BLaER1 treated with 17β-estradiol and CSF1 and Interleukin-3, amounts not matched to agents 10 nM and 100 nM (cell line): ENCODE measurements at regions not wholly inside any gene's neighbourhood (a gene's known extent, or its start where the extent isn't known, plus 50 kb on each side); places are given as distances from the start of the nearest gene placed in this dataset.
A peak's percentile ranks its signal among the peaks of the same experiment; 100 is the strongest.

ENCODE experiments used
- H3K27ac ChIP-seq, 11 experiments: shearing (Covaris generic); formaldehyde crosslinking; 2 replicates each; pipeline ENCODE4 v1.8.1; 2022
- H3K27me3 ChIP-seq, 11 experiments: shearing (Covaris generic); formaldehyde crosslinking; 2 replicates each; pipeline ENCODE4 v1.8.1; 2022
- H3K36me3 ChIP-seq, 11 experiments: shearing (Covaris generic); formaldehyde crosslinking; 2 replicates each; pipeline ENCODE4 v1.8.1; 2022
- H3K4me1 ChIP-seq, 10 experiments: shearing (Covaris generic); formaldehyde crosslinking; 2 replicates each; pipeline ENCODE4 v1.8.1; 2022
- H3K4me2 ChIP-seq, 11 experiments: shearing (Covaris generic); formaldehyde crosslinking; 2 replicates each; pipeline ENCODE4 v1.8.1; 2022
- H3K4me3 ChIP-seq, 10 experiments: shearing (Covaris generic); formaldehyde crosslinking; 2 replicates each; pipeline ENCODE4 v1.8.1; 2022
- H3K9ac ChIP-seq, 11 experiments: shearing (Covaris generic); formaldehyde crosslinking; 2 replicates each; pipeline ENCODE4 v1.8.1; 2022
- H3K9me3 ChIP-seq, 11 experiments: shearing (Covaris generic); formaldehyde crosslinking; replicated peaks in 1 of 11; 2 replicates each; pipeline ENCODE4 v1.8.1; 2022
- H4K20me1 ChIP-seq, 11 experiments: shearing (Covaris generic); formaldehyde crosslinking; 2 replicates each; pipeline ENCODE4 v1.8.1; 2022
- Cebpa-rat ChIP-seq, 11 experiments: shearing (Covaris generic); IDR thresholded peaks; 2 replicates each; pipeline ENCODE4 v1.8.1; 2022

GRCh38 chr12:28766398-28766797 lies 382.7 kb upstream of the FAR2 start:
- 0 out of 20 replicates have a peak, but pooled peaks cover 0 to 3% (median 0%) of the 10 kb centered on the region in 10 experiments for H3K4me1 ChIP-seq
- H3K36me3 ChIP-seq, result no peaks in the 10 kb centered on the region
- no peak overlapping the region for H3K27ac ChIP-seq
- H3K4me2 ChIP-seq, result no peak overlapping the region
- H3K27me3 ChIP-seq, result no peaks in the 10 kb centered on the region
- no peaks in the 10 kb centered on the region for H3K9me3 ChIP-seq
- TF ChIP-seq Cebpa-rat (IDR thresholded peaks at IDR 0.05), result no peak
- no peak overlapping the region for H3K4me3 ChIP-seq
- H3K9ac ChIP-seq, result no peak overlapping the region
- no peaks in the 10 kb centered on the region for H4K20me1 ChIP-seq

DNA sequence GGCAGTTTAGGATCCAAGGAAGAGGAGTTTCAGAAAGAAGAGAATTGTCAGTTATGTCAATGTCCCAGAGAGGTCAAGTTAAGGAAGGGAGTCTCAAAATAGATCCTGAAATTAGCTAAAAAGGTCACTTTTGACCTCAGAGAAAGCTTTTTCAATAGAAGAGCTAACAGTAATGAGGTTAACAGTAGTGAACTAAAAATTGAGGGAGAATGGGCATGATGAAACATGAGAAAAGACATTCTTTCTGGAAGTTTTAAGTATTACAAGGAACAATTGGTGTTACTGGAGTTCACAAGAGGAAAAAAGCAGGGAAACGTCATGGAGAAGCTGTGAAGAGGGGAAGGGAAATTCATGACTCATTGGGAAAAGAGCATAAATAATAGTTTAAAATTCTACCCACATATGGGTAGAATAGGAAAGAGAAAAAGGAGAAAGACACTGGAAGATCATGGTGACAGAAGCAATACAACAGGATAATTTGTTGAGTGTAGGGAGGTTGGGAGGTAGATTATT lies 381.2 kb upstream of the FAR2 start:
- H3K27me3 ChIP-seq, result no peaks in the 10 kb centered on the region
- TF ChIP-seq Cebpa-rat (IDR thresholded peaks at IDR 0.05), result no peak
- no peaks in the 10 kb centered on the region for H3K9me3 ChIP-seq
- 0 out of 20 replicates have a peak, but pooled peaks cover 0 to 3% (median 0%) of the 10 kb centered on the region in 10 experiments for H3K4me1 ChIP-seq
- H3K4me3 ChIP-seq, result no peak overlapping the region
- no peak overlapping the region for H3K27ac ChIP-seq
- no peaks in the 10 kb centered on the region for H3K36me3 ChIP-seq
- no peak overlapping the region for H3K4me2 ChIP-seq
- no peak overlapping the region for H3K9ac ChIP-seq
- no peaks in the 10 kb centered on the region for H4K20me1 ChIP-seq

- TF ChIP-seq Cebpa-rat (IDR thresholded peaks at IDR 0.05), result no peak
- Histone ChIP-seq H4K20me1 (no peaks in the 10 kb centered on the region), H3K9me3 (no peaks in the 10 kb centered on the region), H3K27ac (no peak overlapping the region), H3K4me3 (no peak overlapping the region), H3K9ac (no peak overlapping the region), H3K27me3 (no peaks in the 10 kb centered on the region), H3K4me1 (0 out of 20 replicates have a peak, but pooled peaks cover 0 to 3% (median 0%) of the 10 kb centered on the region in 10 experiments), H3K4me2 (no peak overlapping the region), H3K36me3 (no peaks in the 10 kb centered on the region)
These were observed 378.8 kb upstream of the FAR2 start for GRCh38 chr12:28770322-28770721.

DNA sequence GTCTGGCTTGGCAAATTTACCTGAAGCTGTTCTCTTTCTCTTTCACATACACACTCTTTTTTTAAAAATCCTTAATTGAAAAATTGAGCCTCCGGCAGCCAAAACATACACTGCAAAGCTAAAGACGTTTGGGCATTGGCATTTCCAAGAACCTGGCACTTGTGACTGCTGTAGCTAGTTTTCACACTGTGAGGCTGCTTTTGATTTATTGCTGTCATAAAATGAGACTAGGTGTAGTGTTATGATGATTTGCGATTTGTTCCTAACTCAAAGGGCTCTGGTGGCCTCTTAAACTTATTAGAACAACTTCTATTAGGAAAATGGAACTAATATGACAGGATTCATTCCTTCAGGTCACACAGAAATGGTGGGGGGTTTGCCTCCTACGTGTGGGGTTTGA lies 377.1 kb upstream of the FAR2 start:
- Histone ChIP-seq H4K20me1 (no peaks in the 10 kb centered on the region), H3K27ac (no peak overlapping the region), H3K36me3 (no peaks in the 10 kb centered on the region), H3K27me3 (no peaks in the 10 kb centered on the region), H3K9ac (no peak overlapping the region), H3K4me2 (no peak overlapping the region), H3K4me1 (0 out of 20 replicates have a peak, but pooled peaks cover 0 to 3% (median 0%) of the 10 kb centered on the region in 10 experiments), H3K4me3 (no peak overlapping the region), H3K9me3 (no peaks in the 10 kb centered on the region)
- no peak for TF ChIP-seq Cebpa-rat (IDR thresholded peaks at IDR 0.05)

- TF ChIP-seq Cebpa-rat (IDR thresholded peaks at IDR 0.05), result no peak
- H3K36me3 ChIP-seq, result no peaks in the 10 kb centered on the region
- H3K27ac ChIP-seq, result no peak overlapping the region
- H4K20me1 ChIP-seq, result no peaks in the 10 kb centered on the region
- H3K4me2 ChIP-seq, result no peak overlapping the region
- H3K9ac ChIP-seq, result no peak overlapping the region
- peaks cover 0 to 10% (median 0%) of the 10 kb centered on the region in 10 experiments; a peak in 2 of 20 replicates for H3K4me1 ChIP-seq
- no peaks in the 10 kb centered on the region for H3K27me3 ChIP-seq
- no peaks in the 10 kb centered on the region for H3K9me3 ChIP-seq
- H3K4me3 ChIP-seq, result no peak overlapping the region
These were observed 373.5 kb upstream of the FAR2 start for GRCh38 chr12:28775556-28775955.

GRCh38 chr12:28776220-28776619 lies 372.9 kb upstream of the FAR2 start:
- no peak for TF ChIP-seq Cebpa-rat (IDR thresholded peaks at IDR 0.05)
- H3K9me3 ChIP-seq, result no peaks in the 10 kb centered on the region
- peaks cover 0 to 10% (median 0%) of the 10 kb centered on the region in 10 experiments; a peak in 2 of 20 replicates for H3K4me1 ChIP-seq
- no peaks in the 10 kb centered on the region for H4K20me1 ChIP-seq
- H3K4me2 ChIP-seq, result no peak overlapping the region
- no peaks in the 10 kb centered on the region for H3K27me3 ChIP-seq
- H3K4me3 ChIP-seq, result no peak overlapping the region
- no peaks in the 10 kb centered on the region for H3K36me3 ChIP-seq
- no peak overlapping the region for H3K27ac ChIP-seq
- H3K9ac ChIP-seq, result no peak overlapping the region

DNA sequence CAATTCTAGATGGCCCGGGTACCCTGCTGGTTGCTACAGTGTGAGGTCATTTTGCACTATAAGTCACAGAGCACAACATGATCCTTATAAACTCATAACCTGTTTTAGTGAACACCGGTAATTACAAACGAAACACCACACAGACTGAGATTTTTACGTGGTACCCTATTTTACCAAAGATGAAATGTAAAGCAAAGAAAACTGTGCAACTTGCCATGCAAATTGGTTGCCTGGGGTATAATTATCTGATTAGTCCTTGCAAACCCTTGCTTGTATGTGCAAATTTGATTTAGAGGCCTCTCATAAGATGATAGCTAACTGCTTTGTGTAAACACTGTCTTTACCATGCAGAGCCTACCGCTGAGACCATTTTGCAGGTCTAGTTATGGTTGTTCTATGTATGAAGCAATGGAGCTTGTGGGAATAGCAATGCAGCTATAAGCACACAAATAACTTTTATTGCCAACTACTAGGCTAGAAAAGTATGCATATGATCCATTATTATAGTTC lies 372.1 kb upstream of the FAR2 start:
- peaks cover 0 to 10% (median 0%) of the 10 kb centered on the region in 10 experiments; a peak in 2 of 20 replicates for H3K4me1 ChIP-seq
- no peaks in the 10 kb centered on the region for H3K9me3 ChIP-seq
- no peak overlapping the region for H3K27ac ChIP-seq
- no peak overlapping the region for H3K4me2 ChIP-seq
- no peaks in the 10 kb centered on the region for H3K27me3 ChIP-seq
- H3K36me3 ChIP-seq, result no peaks in the 10 kb centered on the region
- H3K9ac ChIP-seq, result no peak overlapping the region
- H3K4me3 ChIP-seq, result no peak overlapping the region
- no peak for TF ChIP-seq Cebpa-rat (IDR thresholded peaks at IDR 0.05)
- H4K20me1 ChIP-seq, result no peaks in the 10 kb centered on the region

DNA sequence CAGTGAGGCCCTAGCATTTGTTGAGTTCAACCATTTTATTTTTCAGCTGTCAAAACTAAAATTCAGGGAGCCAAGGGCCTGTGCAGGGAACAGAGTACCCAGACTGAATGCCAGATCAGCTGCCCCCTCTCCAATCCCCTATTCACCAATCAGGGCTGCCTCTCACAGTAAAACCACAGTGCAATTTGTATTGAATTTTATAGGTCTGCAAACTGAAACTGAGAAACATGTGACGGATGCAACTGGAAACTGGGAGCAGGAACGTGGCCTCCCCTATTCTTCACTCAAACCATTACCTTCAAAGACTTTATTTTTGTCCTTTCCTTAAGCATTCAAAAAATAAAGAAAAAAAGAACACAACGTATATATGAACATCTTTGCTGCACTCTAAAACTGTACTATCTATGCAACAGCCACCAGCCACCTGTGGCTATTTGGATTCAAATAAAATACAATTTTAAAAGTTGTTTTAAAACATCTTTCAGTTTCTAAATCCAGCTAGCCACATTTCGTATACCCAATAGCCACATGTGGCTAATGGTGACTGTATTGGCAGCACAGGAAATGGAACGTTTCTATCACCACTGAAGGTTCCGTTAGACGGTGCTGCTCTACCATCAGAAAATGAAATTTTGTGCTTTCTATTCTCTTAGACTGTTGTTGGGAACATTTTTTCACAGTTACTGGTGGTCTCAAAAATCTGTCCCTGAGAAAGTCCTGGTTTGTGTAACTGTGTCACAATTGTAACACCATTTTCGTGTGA lies 371.3 kb upstream of the FAR2 start:
- TF ChIP-seq Cebpa-rat (IDR thresholded peaks at IDR 0.05), result no peak
- Histone ChIP-seq H3K9me3 (no peaks in the 10 kb centered on the region), H3K4me1 (peaks cover 0 to 10% (median 0%) of the 10 kb centered on the region in 10 experiments; a peak in 2 of 20 replicates), H3K4me2 (no peak overlapping the region), H3K9ac (no peak overlapping the region), H3K27me3 (no peaks in the 10 kb centered on the region), H3K36me3 (no peaks in the 10 kb centered on the region), H3K4me3 (no peak overlapping the region), H4K20me1 (no peaks in the 10 kb centered on the region), H3K27ac (no peak overlapping the region)

- Histone ChIP-seq H3K9me3 (no peaks in the 10 kb centered on the region), H3K36me3 (no peaks in the 10 kb centered on the region), H3K4me2 (peak overlapping the region in 2 of 11 experiments; percentile 10 to 47; a peak in 2 of 22 replicates), H3K4me3 (no peak overlapping the region), H3K9ac (no peak overlapping the region), H3K27ac (no peak overlapping the region), H4K20me1 (no peaks in the 10 kb centered on the region), H3K27me3 (no peaks in the 10 kb centered on the region), H3K4me1 (peaks cover 0 to 10% (median 0%) of the 10 kb centered on the region in 10 experiments; a peak in 2 of 20 replicates)
- TF ChIP-seq Cebpa-rat (IDR thresholded peaks at IDR 0.05), result no peak
These were observed 369.0 kb upstream of the FAR2 start for GRCh38 chr12:28780096-28780495.
